H9 (cell line): ENCODE measurements at regions not wholly inside any gene's neighbourhood (a gene's known extent, or its start where the extent isn't known, plus 50 kb on each side); places are given as distances from the start of the nearest gene placed in this dataset.

Source experiments
- DNase-seq: peaks from one replicate; pipeline ENCODE4 v3.0.0-alpha.2; 2017
- H2AFZ ChIP-seq: one replicate; pipeline ENCODE4 v1.6.1; 2013; ENCODE audit warnings: mild to moderate bottlenecking, low read length, control low read depth, moderate library complexity
- H2AK5ac ChIP-seq: 2 replicates; pipeline ENCODE4 v1.6.1; 2013; ENCODE audit warnings: low read length, control low read depth, mixed read lengths; ENCODE audit not compliant: insufficient read length
- H2BK120ac ChIP-seq: one replicate; pipeline ENCODE4 v1.6.1; 2013; ENCODE audit warnings: low read depth, mild to moderate bottlenecking, low read length, control low read depth, inconsistent platforms; ENCODE audit not compliant: poor library complexity, severe bottlenecking
- H2BK12ac ChIP-seq: 2 replicates; pipeline ENCODE4 v1.6.1; 2013; ENCODE audit warnings: low read length, control low read depth, mixed read lengths, low read depth; ENCODE audit not compliant: insufficient read length
- H2BK15ac ChIP-seq: 2 replicates; pipeline ENCODE4 v1.6.1; 2013; ENCODE audit warnings: low read depth, low read length, control low read depth
- H2BK20ac ChIP-seq: one replicate; pipeline ENCODE4 v1.6.1; 2013; ENCODE audit warnings: low read depth, mild to moderate bottlenecking, low read length, control low read depth, inconsistent platforms; ENCODE audit not compliant: poor library complexity, severe bottlenecking
- H2BK5ac ChIP-seq: 2 replicates; pipeline ENCODE4 v1.6.1; 2013; ENCODE audit warnings: low read length, control low read depth, mixed read lengths; ENCODE audit not compliant: insufficient read length
- H3K14ac ChIP-seq: 2 replicates; pipeline ENCODE4 v1.6.1; 2013; ENCODE audit warnings: low read length, control low read depth; ENCODE audit not compliant: insufficient read depth
- H3K18ac ChIP-seq: 2 replicates; pipeline ENCODE4 v1.6.1; 2013; ENCODE audit warnings: low read depth, mild to moderate bottlenecking, mixed read lengths, low read length, control low read depth; ENCODE audit not compliant: insufficient read length
- H3K23ac ChIP-seq: 2 replicates; pipeline ENCODE4 v1.6.1; 2013; ENCODE audit warnings: low read length, control low read depth, mixed read lengths, low read depth; ENCODE audit not compliant: insufficient read length
- H3K23me2 ChIP-seq: 2 replicates; pipeline ENCODE4 v1.6.1; 2013; ENCODE audit warnings: low read depth, mild to moderate bottlenecking, mixed read lengths, low read length, control low read depth; ENCODE audit not compliant: insufficient read length, poor library complexity, severe bottlenecking
- H3K27ac ChIP-seq: 2 replicates; pipeline ENCODE4 v1.5.1; 2013; ENCODE audit warnings: low read length, control low read depth, mixed read lengths, low read depth; ENCODE audit not compliant: insufficient read length
- H3K27me3 ChIP-seq: 2 replicates; pipeline ENCODE4 v1.6.1; 2013; ENCODE audit warnings: low read length, control low read depth, inconsistent platforms; ENCODE audit not compliant: insufficient read depth
- H3K4ac ChIP-seq: 2 replicates; pipeline ENCODE4 v1.6.1; 2013; ENCODE audit warnings: low read depth, mild to moderate bottlenecking, control low read depth, inconsistent platforms, low read length, moderate library complexity
- H3K4me1 ChIP-seq: 2 replicates; pipeline ENCODE4 v1.6.1; 2013; ENCODE audit warnings: low read length, control low read depth, inconsistent platforms; ENCODE audit not compliant: insufficient read depth
- H3K4me2 ChIP-seq: 2 replicates; pipeline ENCODE4 v1.6.1; 2013; ENCODE audit warnings: low read length, control low read depth, mixed read lengths; ENCODE audit not compliant: insufficient read length, insufficient read depth
- H3K56ac ChIP-seq: 2 replicates; pipeline ENCODE4 v1.6.1; 2013; ENCODE audit warnings: low read depth, mild to moderate bottlenecking, mixed read lengths, low read length, control low read depth; ENCODE audit not compliant: insufficient read length
- H3K79me1 ChIP-seq: 2 replicates; pipeline ENCODE4 v1.6.1; 2013; ENCODE audit warnings: low read depth, mild to moderate bottlenecking, moderate library complexity, low read length, control low read depth, inconsistent platforms; ENCODE audit not compliant: insufficient read depth, poor library complexity, severe bottlenecking
- H3K79me2 ChIP-seq: 2 replicates; pipeline ENCODE4 v1.6.1; 2013; ENCODE audit warnings: low read length, control low read depth, inconsistent platforms; ENCODE audit not compliant: insufficient read depth
- H3K9ac ChIP-seq: 2 replicates; pipeline ENCODE4 v1.6.1; 2013; ENCODE audit warnings: low read length, control low read depth, mixed read lengths; ENCODE audit not compliant: insufficient read length; ENCODE audit errors: extremely low read depth
- H3K9me3 ChIP-seq: one replicate; pipeline ENCODE4 v1.6.1; 2013; ENCODE audit warnings: low read depth, low read length, inconsistent platforms; ENCODE audit not compliant: control insufficient read depth
- H3T11ph ChIP-seq: one replicate; pipeline ENCODE4 v1.6.1; 2013; ENCODE audit warnings: mild to moderate bottlenecking, low read length, control low read depth, inconsistent platforms
- H4K20me1 ChIP-seq: one replicate; pipeline ENCODE4 v1.6.1; 2013; ENCODE audit not compliant: control insufficient read depth, insufficient read length, insufficient read depth
- H4K5ac ChIP-seq: 2 replicates; pipeline ENCODE4 v1.6.1; 2013; ENCODE audit warnings: low read depth, mild to moderate bottlenecking, mixed read lengths, low read length, control low read depth; ENCODE audit not compliant: insufficient read length
- H4K8ac ChIP-seq: replicated peaks from 2 replicates; pipeline ENCODE4 v1.6.1; 2013; ENCODE audit warnings: low read length, control low read depth, mixed read lengths, low read depth; ENCODE audit not compliant: insufficient read length
- H4K91ac ChIP-seq: 2 replicates; pipeline ENCODE4 v1.6.1; 2013; ENCODE audit warnings: low read depth, mild to moderate bottlenecking, moderate library complexity, mixed read lengths, low read length, control low read depth; ENCODE audit not compliant: insufficient read length
- H3K27ac Mint-ChIP-seq, 3 experiments: 2 replicates in 2 of 3; 3 replicates in 1 of 3; pipeline ENCODE4 v1.8.0; 2020 to 2021; ENCODE audit warnings: mixed read lengths in 3 of 3, mild to moderate bottlenecking in 1 of 3, moderate library complexity in 1 of 3
- H3K27me3 Mint-ChIP-seq: 2 replicates; pipeline ENCODE4 v1.8.0; 2021; ENCODE audit warnings: low read depth, mild to moderate bottlenecking, moderate library complexity, mixed read lengths
- H3K36me3 Mint-ChIP-seq, 3 experiments: 2 replicates in 2 of 3; 3 replicates in 1 of 3; pipeline ENCODE4 v1.8.0; 2020 to 2021; ENCODE audit warnings: low read depth in 3 of 3, mixed read lengths in 3 of 3; ENCODE audit not compliant: insufficient read depth in 1 of 3
- H3K4me1 Mint-ChIP-seq, 2 experiments: 2 replicates each; pipeline ENCODE4 v1.8.0; 2020; ENCODE audit warnings: mixed read lengths in 2 of 2
- H3K4me3 Mint-ChIP-seq, 2 experiments: 2 replicates in 1 of 2; 3 replicates in 1 of 2; pipeline ENCODE4 v1.8.0; 2020 to 2021; ENCODE audit warnings: mild to moderate bottlenecking in 2 of 2, mixed read lengths in 2 of 2, moderate library complexity in 1 of 2
- H3K9me3 Mint-ChIP-seq, 2 experiments: 2 replicates in 1 of 2; 3 replicates in 1 of 2; pipeline ENCODE4 v1.8.0; 2020; ENCODE audit warnings: mild to moderate bottlenecking in 2 of 2, mixed read lengths in 2 of 2, moderate library complexity in 1 of 2
- WGBS: extraction: QIAGEN DNeasy Blood & Tissue Kit; methylation state at CpG from one replicate; pipeline ENCODE4 v1.1.7; 2013; ENCODE audit warnings: missing lambda C conversion rate, low lambda C conversion rate, mixed read lengths; ENCODE audit not compliant: insufficient read length; ENCODE audit errors: extremely low coverage; 5-methylcytosine and 5-hydroxymethylcytosine counted together
- TF ChIP-seq, protein P1 (sequence below): fragments of 200-600 bp; sonication (generic); conservative IDR thresholded peaks from 3 replicates; pipeline ENCODE4 v1.8.0; 2021; ENCODE audit warnings: antibody characterized with exemption, mild to moderate bottlenecking

DNA sequence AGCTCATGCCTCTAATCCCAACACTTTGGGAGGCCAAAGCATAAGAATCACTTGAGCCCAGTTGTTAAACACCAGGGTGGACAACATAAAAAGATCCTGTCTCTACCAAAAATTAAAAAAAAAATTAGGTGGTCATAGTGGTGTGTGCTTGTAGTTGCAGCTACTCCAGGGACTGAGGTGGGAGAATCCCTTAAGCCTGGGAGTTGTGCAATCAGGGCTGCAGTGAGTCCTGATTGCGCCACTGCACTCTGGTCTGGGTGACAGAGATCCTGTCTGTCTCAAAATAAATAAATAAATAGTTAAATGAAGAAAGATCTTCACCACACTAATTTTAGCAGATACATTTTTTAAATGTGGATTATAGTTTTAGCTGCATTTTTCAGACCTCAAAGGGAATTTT, 433.2 kb downstream of the MAT2B start:
- no peak overlapping the region for H3K4me2 ChIP-seq
- no peaks in the 10 kb centered on the region for H3K4me1 ChIP-seq
- H3K27me3 ChIP-seq = no peaks in the 10 kb centered on the region
- no peak overlapping the region for H2BK15ac ChIP-seq
- no peak overlapping the region for H2BK120ac ChIP-seq
- H3K14ac ChIP-seq = no peak overlapping the region
- no peak for DNase-seq
- no peak overlapping the region for H3T11ph ChIP-seq
- no peaks in the 10 kb centered on the region for H3K23me2 ChIP-seq
- H3K36me3 Mint-ChIP-seq = no peaks in the 10 kb centered on the region; a peak in 1 of 7 replicates
- H3K4me1 Mint-ChIP-seq = no peaks in the 10 kb centered on the region
- no peak overlapping the region for H2BK12ac ChIP-seq
- H3K56ac ChIP-seq = no peak overlapping the region
- H4K20me1 ChIP-seq = no peaks in the 10 kb centered on the region
- H3K23ac ChIP-seq = no peak overlapping the region
- H3K79me1 ChIP-seq = no peaks in the 10 kb centered on the region
- H3K9me3 ChIP-seq = no peaks in the 10 kb centered on the region
- H4K91ac ChIP-seq = no peak overlapping the region
- H2AK5ac ChIP-seq = no peak overlapping the region
- no peak overlapping the region for H2BK20ac ChIP-seq
- TF ChIP-seq, protein P1, sequence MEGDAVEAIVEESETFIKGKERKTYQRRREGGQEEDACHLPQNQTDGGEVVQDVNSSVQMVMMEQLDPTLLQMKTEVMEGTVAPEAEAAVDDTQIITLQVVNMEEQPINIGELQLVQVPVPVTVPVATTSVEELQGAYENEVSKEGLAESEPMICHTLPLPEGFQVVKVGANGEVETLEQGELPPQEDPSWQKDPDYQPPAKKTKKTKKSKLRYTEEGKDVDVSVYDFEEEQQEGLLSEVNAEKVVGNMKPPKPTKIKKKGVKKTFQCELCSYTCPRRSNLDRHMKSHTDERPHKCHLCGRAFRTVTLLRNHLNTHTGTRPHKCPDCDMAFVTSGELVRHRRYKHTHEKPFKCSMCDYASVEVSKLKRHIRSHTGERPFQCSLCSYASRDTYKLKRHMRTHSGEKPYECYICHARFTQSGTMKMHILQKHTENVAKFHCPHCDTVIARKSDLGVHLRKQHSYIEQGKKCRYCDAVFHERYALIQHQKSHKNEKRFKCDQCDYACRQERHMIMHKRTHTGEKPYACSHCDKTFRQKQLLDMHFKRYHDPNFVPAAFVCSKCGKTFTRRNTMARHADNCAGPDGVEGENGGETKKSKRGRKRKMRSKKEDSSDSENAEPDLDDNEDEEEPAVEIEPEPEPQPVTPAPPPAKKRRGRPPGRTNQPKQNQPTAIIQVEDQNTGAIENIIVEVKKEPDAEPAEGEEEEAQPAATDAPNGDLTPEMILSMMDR = no peak
- H3K27ac ChIP-seq = no peak overlapping the region
- no peaks in the 10 kb centered on the region for H3K27me3 Mint-ChIP-seq
- H3K79me2 ChIP-seq = no peaks in the 10 kb centered on the region
- no peak overlapping the region for H2BK5ac ChIP-seq
- no peak overlapping the region for H3K27ac Mint-ChIP-seq
- peaks cover 0 to 3% of the 10 kb centered on the region in 2 experiments; a peak in 2 of 5 replicates for H3K9me3 Mint-ChIP-seq
- H4K5ac ChIP-seq = no peak overlapping the region
- no CpG with 5 or more reads among the region's 1 CpG for WGBS
- H4K8ac ChIP-seq = no peak overlapping the region
- H3K4me3 Mint-ChIP-seq = no peak overlapping the region
- H3K4ac ChIP-seq = no peak overlapping the region
- no peak overlapping the region for H3K9ac ChIP-seq
- no peak overlapping the region for H3K18ac ChIP-seq
- no peak overlapping the region for H2AFZ ChIP-seq
